SK-MEL-5 (cell line): ENCODE measurements at regions not wholly inside any gene's neighbourhood (a gene's known extent, or its start where the extent isn't known, plus 50 kb on each side); places are given as distances from the start of the nearest gene placed in this dataset.
"Not testable (repeated sequence)": the region's sequence is repeated elsewhere in the genome, so short reads cannot be mapped to it uniquely, and the experiment has no call there.

Experiments used
- DNase-seq: peaks from one replicate; pipeline ENCODE4 v3.0.0-alpha.2; 2016; ENCODE audit warnings: low read depth, low spot score
- in situ Hi-C: cut with HindIII; loops from 2 replicates; pipeline ENCODE4 v1.10.0; 2016; ENCODE audit warnings: low sequenced_read_pairs, high pct_unique_total_duplicates, low pct_unique_long_range_greater_than_20kb

DNA sequence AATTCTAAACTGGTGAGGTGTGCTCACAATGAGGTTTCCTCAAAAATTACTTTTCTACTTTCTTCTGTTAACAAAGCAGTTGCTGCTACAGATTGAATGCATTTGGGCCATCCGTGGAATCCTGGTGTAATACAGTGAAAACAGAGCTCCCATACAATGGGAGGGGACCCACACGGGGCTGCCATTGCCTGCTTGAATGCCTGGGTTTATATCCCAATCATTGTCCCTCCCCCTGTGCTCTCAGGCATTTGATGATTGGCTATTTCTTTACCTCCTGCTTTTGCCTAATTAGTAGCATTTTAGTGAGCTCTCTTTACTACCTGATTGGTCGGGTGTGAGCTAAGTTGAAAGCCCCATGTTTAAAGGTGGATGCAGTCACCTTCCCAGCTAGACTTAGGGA lies 52.9 kb upstream of the CSF1 start:
- in situ Hi-C loops = not testable (repeated sequence)

DNA sequence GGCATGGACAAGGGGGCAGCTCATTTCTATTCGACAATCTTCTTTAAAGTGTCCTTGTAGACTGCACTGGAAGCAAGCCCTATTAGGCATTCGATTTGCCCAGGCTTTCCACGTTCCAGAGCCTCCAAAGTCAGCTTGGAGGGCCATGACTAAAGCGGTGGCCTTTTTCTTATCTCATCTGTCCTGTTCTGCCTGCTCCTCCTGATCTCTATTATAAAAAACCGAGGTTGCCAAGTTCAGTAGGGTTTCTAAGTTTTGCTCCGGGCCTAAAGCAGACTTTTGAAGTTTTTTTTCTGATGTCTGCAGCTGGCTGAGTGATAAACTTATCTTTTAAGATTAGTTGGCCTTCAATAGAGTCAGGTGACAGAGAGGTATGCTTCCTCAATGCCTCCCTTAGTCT lies 54.7 kb upstream of the CSF1 start:
- in situ Hi-C loops, DNase-seq: not testable (repeated sequence)

More for the DNA sequence above, 52.9 kb upstream of the CSF1 start:
- not testable (repeated sequence) for DNase-seq

DNA sequence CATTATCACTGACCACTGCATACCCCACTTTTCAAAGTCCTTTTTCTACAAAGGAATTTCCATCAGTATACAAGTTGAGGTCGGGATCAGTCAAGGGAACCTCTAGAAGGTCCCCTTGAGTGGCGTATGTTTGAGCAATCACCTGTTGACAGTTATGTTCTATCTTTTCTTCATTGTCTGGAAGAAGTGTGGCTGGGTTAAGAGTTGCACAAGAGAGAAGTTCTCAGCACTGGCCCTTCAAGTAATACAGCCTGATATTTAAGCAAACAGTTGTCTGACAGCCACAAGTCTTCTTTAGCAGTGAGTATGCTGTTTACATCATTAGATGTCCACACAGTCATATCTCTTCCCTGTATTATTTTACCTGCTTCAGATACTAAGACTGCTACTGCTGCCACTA lies 56.7 kb upstream of the CSF1 start:
- DNase-seq, in situ Hi-C loops: not testable (repeated sequence)

DNA sequence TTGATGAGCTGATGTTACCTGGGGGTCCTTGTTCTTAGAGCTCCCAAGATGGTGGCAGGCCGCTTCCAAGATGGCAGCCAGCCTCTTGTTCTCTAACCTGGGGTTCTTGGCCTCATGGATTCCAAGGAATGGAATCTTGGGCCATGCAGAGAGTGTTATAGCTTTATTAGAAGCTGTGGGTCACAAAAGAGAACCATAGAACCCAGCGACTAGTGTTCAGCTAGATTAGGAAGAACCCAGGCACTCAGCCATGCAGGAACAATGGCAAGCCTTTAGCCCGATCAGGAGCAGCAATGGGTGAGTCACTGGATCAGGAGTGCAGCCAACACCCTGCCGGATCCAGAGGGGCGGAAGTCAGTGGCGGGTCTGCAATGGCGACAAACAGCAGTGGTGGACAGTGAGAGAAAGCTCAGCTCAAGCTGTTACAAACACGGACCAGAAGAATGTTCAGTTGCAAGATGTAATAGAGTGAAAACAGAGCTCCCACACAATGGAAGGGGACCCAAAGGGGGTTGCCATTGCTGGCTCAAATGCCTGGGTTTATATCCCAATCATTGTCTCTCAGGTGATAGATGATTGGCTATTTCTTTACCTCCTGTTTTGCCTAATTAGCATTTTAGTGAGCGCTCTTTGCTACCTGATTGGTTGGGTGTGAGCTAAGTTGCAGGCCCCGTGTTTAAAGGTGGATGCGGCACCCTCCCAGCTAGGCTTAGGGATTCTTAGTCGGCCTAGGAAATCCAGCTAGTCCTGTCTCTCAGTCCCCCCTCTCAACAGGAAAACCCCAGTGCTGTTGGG lies 58.2 kb upstream of the CSF1 start:
- DNase-seq, in situ Hi-C loops: not testable (repeated sequence)

DNA sequence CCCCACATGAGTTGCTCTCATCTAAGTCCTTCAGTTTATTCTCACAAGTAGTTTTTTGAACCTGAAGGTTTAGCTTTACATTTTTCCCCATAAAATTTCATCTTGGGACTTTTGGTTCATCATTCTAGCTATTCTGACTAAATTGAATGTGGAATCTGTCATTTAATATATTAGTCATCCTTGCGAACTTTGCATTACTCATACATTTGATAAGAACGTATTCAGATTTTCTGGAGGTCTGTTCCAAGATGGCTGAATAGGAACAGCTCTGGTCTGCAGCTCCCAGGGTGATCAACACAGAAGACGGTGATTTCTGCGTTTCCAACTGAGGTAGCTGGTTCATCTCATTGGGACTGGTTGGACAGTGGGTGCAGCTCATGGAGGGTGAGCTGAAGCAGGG lies 59.8 kb upstream of the CSF1 start:
- in situ Hi-C loops = no loop called here
- DNase-seq = no peak

DNA sequence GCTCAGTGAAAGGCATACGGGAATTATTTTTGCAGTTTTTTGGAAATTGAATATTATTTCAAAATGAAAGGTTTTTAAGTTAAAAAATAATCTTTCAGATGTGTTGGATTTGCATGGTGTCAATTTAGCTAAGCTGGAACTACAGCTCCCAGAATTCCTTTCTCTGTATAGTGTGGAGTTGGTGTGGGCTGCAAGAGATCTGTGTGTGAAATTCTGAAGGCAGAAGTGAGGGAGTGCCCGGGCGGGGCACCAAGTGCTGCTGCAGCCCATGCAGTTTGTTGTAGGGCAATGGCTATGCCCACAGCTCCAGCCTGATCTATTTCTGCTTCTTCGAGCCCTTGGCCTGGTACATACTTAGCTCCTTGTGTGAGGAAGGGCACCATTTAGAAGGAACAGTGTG lies 60.5 kb upstream of the CSF1 start:
- in situ Hi-C loops = no loop called here
- no peak for DNase-seq

DNA sequence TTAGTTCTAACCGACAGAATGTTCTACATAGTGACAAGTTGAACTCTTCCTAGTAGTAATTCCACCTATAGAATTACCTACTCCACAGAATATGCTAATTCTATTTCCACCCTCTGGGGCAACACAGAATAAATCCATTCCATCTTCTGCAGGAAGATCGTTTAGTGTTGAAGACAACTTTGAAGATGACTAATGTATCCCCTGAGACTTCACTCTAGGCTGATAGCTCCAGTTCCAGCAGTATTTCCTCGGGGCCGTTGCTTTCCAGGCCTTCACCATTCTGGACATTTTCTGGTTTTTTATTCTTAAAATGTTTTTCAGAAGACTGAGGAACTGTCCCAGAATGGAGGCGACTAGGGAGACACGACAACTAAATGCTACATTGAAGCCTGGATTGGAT lies 61.0 kb upstream of the CSF1 start:
- no peak for DNase-seq
- in situ Hi-C loops = no loop called here

DNA sequence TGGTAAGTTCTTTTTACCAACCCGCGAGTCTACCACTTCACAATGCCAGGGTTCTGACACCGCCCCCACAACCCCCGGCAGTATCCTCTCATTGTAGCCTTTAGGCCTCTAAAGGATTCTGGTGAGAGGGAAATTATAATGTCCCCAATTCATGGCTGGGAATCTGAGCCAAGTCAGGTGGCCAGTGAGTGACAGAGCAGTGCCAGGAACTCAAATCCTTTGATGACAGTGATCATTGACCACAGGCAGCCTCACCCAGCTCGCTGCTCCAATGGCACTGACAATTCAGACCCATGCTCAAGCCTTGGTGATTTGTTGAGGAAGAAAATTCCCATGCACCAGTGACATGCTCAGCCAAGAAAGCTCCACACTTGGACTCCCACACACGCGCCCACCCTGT lies 63.4 kb upstream of the CSF1 start:
- in situ Hi-C loops = no loop called here
- DNase-seq = no peak

DNA sequence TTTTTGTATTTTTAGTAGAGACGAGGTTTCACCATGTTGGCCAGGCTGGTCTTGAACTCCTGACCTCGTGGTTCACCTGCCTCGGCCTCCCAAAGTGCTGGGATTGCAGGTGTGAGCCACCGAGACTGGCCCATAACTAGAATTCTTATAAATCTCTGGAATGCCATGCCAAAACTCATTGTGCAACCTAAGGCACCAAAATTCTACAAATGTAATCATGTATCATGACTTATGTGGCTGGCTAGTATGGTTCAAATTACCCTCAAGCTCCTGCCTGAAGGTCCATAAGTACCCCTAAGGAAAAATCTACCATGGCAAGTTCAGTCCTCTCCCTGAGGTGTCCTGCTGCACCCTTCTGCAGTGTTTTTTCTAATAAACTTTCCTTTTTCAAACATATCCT lies 63.8 kb upstream of the CSF1 start:
- DNase-seq = no peak
- in situ Hi-C loops = no loop called here

DNA sequence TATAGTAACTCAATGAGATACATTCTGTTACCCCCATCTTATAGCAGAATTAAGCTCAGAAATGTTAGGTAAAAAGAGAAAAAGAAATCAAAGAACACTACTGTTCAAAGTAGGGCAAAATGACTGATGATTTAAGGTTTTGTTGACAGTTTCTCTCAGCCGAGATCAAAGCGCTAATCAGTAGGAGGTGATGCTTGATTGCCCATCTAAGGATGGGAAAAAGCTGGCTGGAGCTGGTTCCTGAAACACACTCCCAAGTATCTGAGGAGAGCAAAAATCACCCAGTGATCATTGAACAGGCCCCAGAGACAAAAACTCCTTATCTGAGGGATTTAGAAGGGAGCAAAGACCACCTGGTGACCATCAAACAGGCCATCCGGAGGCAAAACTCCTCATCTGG lies 64.5 kb upstream of the CSF1 start:
- in situ Hi-C loops = no loop called here
- no peak for DNase-seq

DNA sequence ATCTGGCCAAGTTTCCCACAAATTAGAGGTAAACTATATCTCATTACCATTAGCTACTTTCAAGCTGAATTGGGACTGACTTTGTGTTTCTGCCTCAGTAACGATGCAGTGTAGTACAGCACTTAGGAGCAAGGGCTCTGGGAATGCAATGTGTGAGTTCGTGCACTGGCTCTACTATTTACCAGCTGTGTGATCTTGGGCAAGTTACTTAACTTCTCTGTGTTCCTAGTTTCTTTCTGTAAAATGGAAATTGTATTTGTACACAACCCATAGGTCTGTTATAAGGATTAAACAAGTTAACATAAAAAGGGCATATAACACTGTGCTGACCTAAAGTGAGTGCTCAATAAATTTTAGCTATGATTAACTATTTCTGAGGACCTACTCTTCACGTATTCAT lies 65.0 kb upstream of the CSF1 start:
- in situ Hi-C loops = no loop called here
- DNase-seq = no peak

DNA sequence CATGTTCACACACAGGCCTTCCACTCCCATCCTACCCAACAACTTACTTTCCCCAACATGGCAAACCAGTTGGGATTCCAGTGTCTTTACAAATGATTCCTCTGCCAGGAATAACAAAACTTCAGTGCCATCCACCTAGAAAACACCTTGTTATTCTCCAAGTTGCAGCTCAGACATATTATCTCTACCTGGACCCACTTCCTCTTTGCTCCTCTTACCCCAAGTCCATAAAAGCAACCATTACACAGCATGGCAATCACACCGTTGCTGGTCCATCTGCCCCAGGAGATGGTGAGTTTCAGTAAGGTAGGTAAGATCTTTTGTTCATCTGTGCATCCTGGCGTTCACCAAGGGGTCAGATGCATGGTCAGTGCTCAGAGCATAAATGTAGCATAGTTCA lies 66.0 kb upstream of the CSF1 start:
- no peak for DNase-seq
- in situ Hi-C loops = no loop called here

DNA sequence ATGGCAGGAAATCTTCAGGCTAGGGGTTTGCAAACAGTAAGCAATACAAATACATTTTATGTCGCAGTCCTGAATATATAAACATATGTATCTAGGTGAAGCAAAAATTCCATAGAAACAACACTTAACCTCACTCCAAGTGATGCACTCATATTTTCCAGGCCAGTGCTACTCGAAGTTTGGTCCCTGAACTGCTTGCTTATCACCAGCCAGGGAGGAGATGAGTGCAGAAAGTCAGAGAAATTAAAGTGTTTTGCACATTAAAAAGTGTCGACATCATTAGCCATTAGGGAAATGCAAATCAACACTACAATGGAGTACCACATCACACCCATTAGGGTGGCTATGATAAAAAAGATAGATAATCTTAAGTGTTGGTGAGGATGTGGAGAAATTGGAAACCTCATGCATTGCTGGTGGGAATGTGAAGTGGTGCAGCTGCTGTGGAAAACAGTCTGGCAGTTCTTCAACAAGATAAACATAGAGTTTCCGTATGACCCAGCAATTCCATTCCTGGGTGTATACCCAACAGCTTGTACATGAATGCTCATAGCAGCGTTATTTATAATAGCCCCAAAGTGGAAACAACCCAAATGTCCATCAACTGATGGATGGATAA lies 70.5 kb upstream of the CSF1 start:
- in situ Hi-C loops = no loop called here
- DNase-seq = no peak

DNA sequence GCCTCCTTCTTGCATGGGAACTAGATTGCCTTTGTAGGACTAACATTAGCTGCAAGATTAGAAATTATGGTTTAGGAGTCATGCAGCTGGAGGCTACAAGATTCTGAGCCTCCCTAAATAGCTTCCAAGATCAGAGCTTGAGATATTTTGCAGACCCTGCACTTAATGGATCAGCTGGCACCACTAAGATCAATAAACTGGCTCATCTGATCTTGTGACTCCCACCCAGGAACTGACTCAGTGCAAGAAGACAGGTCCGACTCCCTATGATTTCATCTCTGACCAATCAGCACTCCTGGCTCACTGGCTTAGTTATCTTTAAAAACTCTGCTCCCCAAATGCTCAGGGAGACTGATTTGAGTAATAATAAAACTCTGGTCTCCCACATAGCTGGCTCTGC lies 71.4 kb upstream of the CSF1 start:
- in situ Hi-C loops, DNase-seq: not testable (repeated sequence)

DNA sequence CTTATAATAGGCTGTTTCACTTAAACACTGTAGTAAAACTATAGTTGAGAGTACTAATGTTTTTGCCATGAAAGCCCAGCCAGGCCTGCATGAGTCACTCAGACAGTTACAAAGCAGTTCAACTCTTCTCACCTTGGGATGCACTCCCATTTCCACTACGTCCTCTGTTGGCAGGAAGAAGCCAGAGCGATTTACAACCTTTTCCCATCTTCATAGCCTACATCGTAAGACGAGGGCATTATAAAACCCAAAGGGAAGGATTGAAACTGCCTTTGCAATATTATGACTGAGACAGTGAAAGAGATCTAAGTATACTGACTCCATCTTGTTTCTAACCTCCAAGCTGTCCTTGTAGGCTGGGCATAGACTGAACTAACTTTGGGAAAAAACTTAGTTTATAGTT lies 71.8 kb upstream of the CSF1 start:
- DNase-seq = no peak
- in situ Hi-C loops = no loop called here

DNA sequence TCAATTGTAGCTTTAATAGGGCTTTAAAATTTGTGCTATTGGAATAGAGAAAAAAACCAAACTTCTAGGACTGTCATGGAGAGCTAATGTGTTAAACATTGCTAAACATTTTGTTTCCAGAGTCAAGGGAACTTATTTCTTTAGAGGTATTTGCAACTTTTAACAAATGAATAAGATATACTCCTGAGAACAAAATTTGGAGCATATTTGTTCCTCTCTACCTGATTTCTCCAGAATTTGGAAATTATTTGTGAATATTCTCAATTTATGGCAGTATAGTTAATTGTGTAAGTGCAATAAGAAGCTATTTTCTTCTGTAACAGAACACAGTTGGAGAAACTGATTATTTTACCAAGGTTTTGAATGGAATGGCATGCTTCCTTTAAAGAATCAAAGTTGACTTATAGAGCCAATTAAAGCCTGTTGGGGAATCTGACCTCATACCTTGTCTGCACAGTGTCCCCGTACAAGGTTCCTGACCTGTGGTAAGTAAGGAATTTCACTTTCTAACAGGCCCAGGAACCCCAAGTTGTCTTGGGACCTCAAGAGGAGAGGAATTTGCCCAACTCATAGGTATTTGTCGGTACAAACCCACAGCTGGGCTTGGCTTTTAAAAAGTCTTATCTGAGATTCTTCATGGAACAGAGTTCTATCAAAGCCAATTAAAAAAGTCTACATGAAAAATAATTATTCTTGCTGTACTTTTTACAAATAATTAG lies 72.6 kb upstream of the CSF1 start:
- DNase-seq = no peak
- in situ Hi-C loops = no loop called here

DNA sequence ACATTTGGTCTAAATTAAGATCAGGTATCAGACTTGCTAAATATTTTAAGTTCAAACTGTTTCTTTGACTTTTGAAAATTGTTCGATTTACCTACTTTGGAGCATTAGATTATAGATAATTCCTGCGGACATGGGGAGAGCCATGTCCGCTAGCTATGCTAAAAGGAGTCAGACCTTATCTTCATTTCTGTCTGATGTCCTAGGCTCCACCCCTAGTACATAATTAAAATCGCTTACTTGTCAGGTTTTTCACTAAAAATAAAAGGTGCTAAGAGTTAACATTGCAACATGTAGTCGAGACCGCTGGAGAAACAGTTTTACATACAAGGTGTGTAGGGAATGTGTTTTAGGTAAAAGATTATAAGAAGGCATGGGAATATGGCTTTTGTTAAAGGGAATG lies 71.9 kb upstream of the EPS8L3 start:
- DNase-seq, in situ Hi-C loops: not testable (repeated sequence)

DNA sequence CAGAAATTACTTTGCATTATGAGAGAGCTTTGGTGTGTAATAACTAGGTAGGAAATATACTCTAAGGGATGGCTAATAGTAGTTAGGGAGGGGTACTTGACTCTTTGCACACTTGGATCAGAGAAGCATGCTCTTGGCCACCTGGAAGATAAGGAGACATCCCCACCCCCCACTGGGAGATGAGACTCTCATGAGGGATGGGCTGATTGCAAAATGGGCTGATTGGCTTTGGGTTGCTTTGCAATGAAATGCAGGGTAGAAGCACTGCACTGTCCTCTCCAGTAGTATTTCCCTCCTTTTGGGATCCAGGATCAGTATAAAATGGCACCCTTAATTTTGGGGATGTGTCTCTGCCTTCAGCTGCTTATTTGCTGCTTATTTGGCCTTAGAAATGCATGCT lies 71.2 kb upstream of the EPS8L3 start:
- in situ Hi-C loops = no loop called here
- DNase-seq = no peak

DNA sequence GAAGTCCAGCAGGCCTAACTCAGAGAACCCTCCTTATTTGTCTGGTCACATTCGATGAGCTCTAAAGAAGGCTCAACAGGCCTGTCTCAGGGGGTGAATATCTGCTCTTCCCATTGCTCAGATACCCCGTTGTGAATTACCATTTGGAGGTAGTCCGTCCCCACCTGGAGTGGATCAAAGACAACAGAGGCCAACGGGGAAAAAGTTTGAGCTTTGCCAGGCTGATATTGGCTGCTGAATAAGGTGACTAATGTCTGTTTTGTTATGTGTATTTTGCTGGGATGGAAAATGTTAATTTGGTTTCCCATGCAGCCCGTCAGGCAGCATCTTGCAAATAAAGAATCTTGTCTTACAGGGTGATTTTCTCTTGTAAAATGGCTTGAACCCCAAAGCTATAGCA lies 69.2 kb upstream of the EPS8L3 start:
- in situ Hi-C loops = no loop called here
- no peak for DNase-seq
